Body of pancreas (tissue), 4 donors: ENCODE measurements at regions not wholly inside any gene's neighbourhood (a gene's known extent, or its start where the extent isn't known, plus 50 kb on each side); places are given as distances from the start of the nearest gene placed in this dataset.
"Not testable (repeated sequence)": the region's sequence is repeated elsewhere in the genome, so short reads cannot be mapped to it uniquely, and the experiment has no call there.

Experiments used
- ATAC-seq: fragments of 150-250 bp; one replicate; pipeline ENCODE4 v1.9.1; 2016
- DNase-seq, 4 donors: peaks; one replicate each; pipeline ENCODE4 v3.0.0-alpha.2; 2019
- H3K27ac ChIP-seq, 4 donors: fragments of 200-600 bp; sonication (generic); 1 replicate in 3 of 4; 2 replicates in 1 of 4; pipeline versions ENCODE4 v1.5.1 to v1.6.1; 2016 to 2019; ENCODE audit warnings: mild to moderate bottlenecking in 1 of 4, mixed read lengths in 1 of 4, moderate library complexity in 1 of 4
- H3K27me3 ChIP-seq, 2 donors: fragments of 200-600 bp; sonication (generic); one replicate each; pipeline ENCODE4 v1.6.0; 2016; ENCODE audit warnings: mild to moderate bottlenecking in 1 of 2
- H3K36me3 ChIP-seq, 2 donors: fragments of 200-600 bp; sonication (generic); replicated peaks in 1 of 2; 2 replicates each; pipeline ENCODE4 v1.5.1; 2016; ENCODE audit warnings: low read depth in 2 of 2; ENCODE audit not compliant: insufficient read depth in 1 of 2
- H3K4me1 ChIP-seq: fragments of 200-600 bp; sonication (generic); one replicate; pipeline ENCODE4 v1.6.0; 2016
- H3K4me3 ChIP-seq, 2 donors: fragments of 200-600 bp; sonication (generic); 1 replicate in 1 of 2; 2 replicates in 1 of 2; pipeline ENCODE4 v1.5.1; 2016 to 2019
- H3K9me3 ChIP-seq, 3 donors: fragments of 200-600 bp; sonication (generic); 1 replicate in 2 of 3; 2 replicates in 1 of 3; pipeline ENCODE4 v1.5.1; 2016
- CTCF ChIP-seq, 7 experiments: fragments of 450-650 bp in 4 of 7; fragments of 200-600 bp in 3 of 7; sonication (generic) in 3 of 7; IDR thresholded peaks; one replicate each; pipeline ENCODE4 v1.5.1; 2016 to 2019; ENCODE audit warnings: antibody characterized with exemption in 7 of 7
- POLR2A ChIP-seq, 3 donors: fragments of 450-650 bp; IDR thresholded peaks; one replicate each; pipeline ENCODE4 v1.6.1; 2016; ENCODE audit warnings: antibody characterized with exemption in 3 of 3, mild to moderate bottlenecking in 2 of 3
- WGBS, 2 donors: methylation state at CpG; one replicate each; pipeline ENCODE4 v1.1.5; 2017; 5-methylcytosine and 5-hydroxymethylcytosine counted together
- intact Hi-C: fragments of 100-400 bp; cut with DNase I; formaldehyde crosslinking; loops from one replicate; pipeline ENCODE4 v1.15.1; 2023

GRCh38 chr1:193890935-193891334 is 704.5 kb upstream of the B3GALT2 start:
- no peak for ATAC-seq
- WGBS, 2 donors = 51 to 56% methylated on average over 1 of the region's 1 CpG
- intact Hi-C loops = no loop called here

GRCh38 chr1:193884848-193885558 is 698.6 kb upstream of the B3GALT2 start:
- no peak overlapping the region for H3K27ac ChIP-seq
- H3K9me3 ChIP-seq = no peaks in the 10 kb centered on the region
- H3K4me1 ChIP-seq = no peaks in the 10 kb centered on the region
- H3K36me3 ChIP-seq = no peaks in the 10 kb centered on the region
- H3K27me3 ChIP-seq = no peaks in the 10 kb centered on the region
- ATAC-seq (no peak), DNase-seq (no peak)
- intact Hi-C loops = no loop called here
- 78 to 80% methylated on average over 7 to 10 of the region's 11 CpGs for WGBS, 2 donors
- TF ChIP-seq CTCF (IDR thresholded peaks at IDR 0.05) (no peak), POLR2A (IDR thresholded peaks at IDR 0.05) (no peak)
- no peak overlapping the region for H3K4me3 ChIP-seq

More at GRCh38 chr1:193890935-193891334, 704.5 kb upstream of the B3GALT2 start:
- no peak for DNase-seq
- H3K4me3 ChIP-seq = no peak overlapping the region
- H3K9me3 ChIP-seq = no peaks in the 10 kb centered on the region
- no peaks in the 10 kb centered on the region for H3K36me3 ChIP-seq
- H3K27me3 ChIP-seq = no peaks in the 10 kb centered on the region
- no peak overlapping the region for H3K27ac ChIP-seq
- TF ChIP-seq POLR2A (IDR thresholded peaks at IDR 0.05) (no peak), CTCF (IDR thresholded peaks at IDR 0.05) (no peak)
- H3K4me1 ChIP-seq = no peaks in the 10 kb centered on the region

GRCh38 chr1:193877920-193878319 is 691.5 kb upstream of the B3GALT2 start:
- 48 to 64% methylated on average over 1 of the region's 1 CpG for WGBS, 2 donors
- ATAC-seq, intact Hi-C loops, H3K27ac ChIP-seq, H3K4me1 ChIP-seq, DNase-seq, H3K9me3 ChIP-seq, H3K27me3 ChIP-seq, H3K4me3 ChIP-seq, H3K36me3 ChIP-seq: not testable (repeated sequence)

- Histone ChIP-seq H3K4me3 (no peak overlapping the region), H3K9me3 (no peaks in the 10 kb centered on the region), H3K4me1 (no peaks in the 10 kb centered on the region), H3K27ac (no peak overlapping the region), H3K27me3 (no peaks in the 10 kb centered on the region), H3K36me3 (no peaks in the 10 kb centered on the region)
- DNase-seq (no peak), ATAC-seq (no peak)
- 57 to 66% methylated on average over 5 of the region's 5 CpGs for WGBS, 2 donors
- TF ChIP-seq CTCF (IDR thresholded peaks at IDR 0.05) = no peak
- intact Hi-C loops = no loop called here
Observed at GRCh38 chr1:193868425-193868824, 682.0 kb upstream of the B3GALT2 start.

GRCh38 chr1:193856261-193856660 is 669.8 kb upstream of the B3GALT2 start:
- no peaks in the 10 kb centered on the region for H3K36me3 ChIP-seq
- no peak overlapping the region for H3K4me3 ChIP-seq
- no peak for TF ChIP-seq CTCF (IDR thresholded peaks at IDR 0.05)
- TF ChIP-seq POLR2A (IDR thresholded peaks at IDR 0.05) = no peak
- DNase-seq = no peak
- H3K4me1 ChIP-seq = no peaks in the 10 kb centered on the region
- ATAC-seq = no peak
- no peak overlapping the region for H3K27ac ChIP-seq
- 62 to 65% methylated on average over 6 of the region's 6 CpGs for WGBS, 2 donors
- no peaks in the 10 kb centered on the region for H3K27me3 ChIP-seq
- intact Hi-C loops = no loop called here
- H3K9me3 ChIP-seq = no peaks in the 10 kb centered on the region
